OCI-LY1 (cell line): ENCODE measurements at regions not wholly inside any gene's neighbourhood (a gene's known extent, or its start where the extent isn't known, plus 50 kb on each side); places are given as distances from the start of the nearest gene placed in this dataset.

Experiments
- H2AFZ ChIP-seq: fragments of 200-600 bp; sonication (generic), shearing (Covaris generic); 2 replicates; pipeline ENCODE4 v1.6.0; 2014; ENCODE audit warnings: antibody characterized with exemption, mild to moderate bottlenecking, low read length
- H3F3A ChIP-seq: fragments of 200-600 bp; sonication (generic), shearing (Covaris generic); 2 replicates; pipeline ENCODE4 v1.6.0; 2014; ENCODE audit warnings: mild to moderate bottlenecking, antibody characterized with exemption, low read length, moderate library complexity; ENCODE audit not compliant: insufficient read depth
- H3K27ac ChIP-seq: fragments of 200-600 bp; sonication (generic); 2 replicates; pipeline ENCODE4 v1.5.1; 2014; ENCODE audit warnings: low read length, mixed run types, mild to moderate bottlenecking, low read depth; ENCODE audit not compliant: poor library complexity, severe bottlenecking
- H3K27me3 ChIP-seq: fragments of 200-600 bp; sonication (generic); 2 replicates; pipeline ENCODE4 v1.6.0; 2014; ENCODE audit warnings: antibody characterized with exemption, mild to moderate bottlenecking, low read length, moderate library complexity; ENCODE audit not compliant: insufficient read depth
- H3K36me3 ChIP-seq: fragments of 200-600 bp; sonication (generic); 2 replicates; pipeline ENCODE4 v1.6.1; 2014; ENCODE audit warnings: mild to moderate bottlenecking, antibody characterized with exemption, low read length, moderate library complexity, mixed read lengths; ENCODE audit not compliant: insufficient read depth
- H3K4me1 ChIP-seq: fragments of 200-600 bp; sonication (generic); 2 replicates; pipeline ENCODE4 v1.5.1; 2014; ENCODE audit warnings: mild to moderate bottlenecking, low read length, moderate library complexity; ENCODE audit not compliant: insufficient read depth, severe bottlenecking
- H3K4me2 ChIP-seq: fragments of 200-600 bp; sonication (generic), shearing (Covaris generic); 2 replicates; pipeline ENCODE4 v1.6.1; 2014; ENCODE audit warnings: low read length
- H3K4me3 ChIP-seq: fragments of 200-600 bp; sonication (generic); 2 replicates; pipeline ENCODE4 v1.5.1; 2014; ENCODE audit warnings: low read length, low read depth, mild to moderate bottlenecking, mixed read lengths; ENCODE audit not compliant: poor library complexity, severe bottlenecking
- H3K79me2 ChIP-seq: fragments of 200-600 bp; shearing (Covaris generic); 2 replicates; pipeline ENCODE4 v1.6.1; 2016; ENCODE audit warnings: mixed run types, low read length, mixed read lengths; ENCODE audit not compliant: insufficient read depth
- H3K9ac ChIP-seq: fragments of 200-600 bp; sonication (generic), shearing (Covaris generic); 2 replicates; pipeline ENCODE4 v1.6.1; 2014; ENCODE audit warnings: mild to moderate bottlenecking, low read length, mixed read lengths
- H3K9me2 ChIP-seq: fragments of 200-600 bp; sonication (generic), shearing (Covaris generic); 2 replicates; pipeline ENCODE4 v1.6.1; 2014; ENCODE audit warnings: low read depth, mild to moderate bottlenecking, low read length, mixed read lengths
- H3K9me3 ChIP-seq: fragments of 200-600 bp; shearing (Covaris generic); 2 replicates; pipeline ENCODE4 v1.6.1; 2014; ENCODE audit warnings: low read length, mixed read lengths
- H4K20me1 ChIP-seq: fragments of 200-600 bp; sonication (generic), shearing (Covaris generic); 2 replicates; pipeline ENCODE4 v1.6.0; 2016; ENCODE audit warnings: mild to moderate bottlenecking, low read length; ENCODE audit not compliant: insufficient read depth
- EZH2 ChIP-seq: fragments of 200-600 bp; sonication (generic), shearing (Covaris generic); IDR thresholded peaks from 2 replicates; pipeline ENCODE4 v1.8.0; 2017; ENCODE audit warnings: borderline replicate concordance, mixed run types, mild to moderate bottlenecking, antibody characterized with exemption, low read length, moderate library complexity, mixed read lengths
- TF ChIP-seq, protein P1 (sequence below): fragments of 200-600 bp; sonication (generic), shearing (Covaris generic); IDR thresholded peaks from 2 replicates; pipeline ENCODE4 v1.5.1; 2017; ENCODE audit warnings: mild to moderate bottlenecking, antibody characterized with exemption, low read length, moderate library complexity, mixed read lengths

DNA sequence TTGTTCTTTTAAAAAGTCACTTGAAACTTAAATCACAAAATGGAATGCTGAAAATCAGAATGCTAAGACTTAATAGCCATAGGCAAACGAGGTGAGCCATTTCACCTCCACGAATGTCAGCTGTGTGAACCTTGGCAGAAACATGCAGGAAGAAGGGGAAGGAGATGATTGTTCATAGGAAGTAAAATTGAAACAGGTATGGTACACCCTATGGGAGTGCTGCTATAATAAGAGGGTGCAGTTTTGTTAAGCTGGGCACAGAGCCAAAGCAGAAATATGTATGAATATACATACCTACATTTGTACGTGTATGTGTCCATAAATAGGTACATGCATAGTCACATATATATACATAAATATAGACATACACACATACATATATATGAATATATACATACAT, 51.0 kb upstream of the SPINK5 start:
- no peak for TF ChIP-seq EZH2
- TF ChIP-seq, protein P1, sequence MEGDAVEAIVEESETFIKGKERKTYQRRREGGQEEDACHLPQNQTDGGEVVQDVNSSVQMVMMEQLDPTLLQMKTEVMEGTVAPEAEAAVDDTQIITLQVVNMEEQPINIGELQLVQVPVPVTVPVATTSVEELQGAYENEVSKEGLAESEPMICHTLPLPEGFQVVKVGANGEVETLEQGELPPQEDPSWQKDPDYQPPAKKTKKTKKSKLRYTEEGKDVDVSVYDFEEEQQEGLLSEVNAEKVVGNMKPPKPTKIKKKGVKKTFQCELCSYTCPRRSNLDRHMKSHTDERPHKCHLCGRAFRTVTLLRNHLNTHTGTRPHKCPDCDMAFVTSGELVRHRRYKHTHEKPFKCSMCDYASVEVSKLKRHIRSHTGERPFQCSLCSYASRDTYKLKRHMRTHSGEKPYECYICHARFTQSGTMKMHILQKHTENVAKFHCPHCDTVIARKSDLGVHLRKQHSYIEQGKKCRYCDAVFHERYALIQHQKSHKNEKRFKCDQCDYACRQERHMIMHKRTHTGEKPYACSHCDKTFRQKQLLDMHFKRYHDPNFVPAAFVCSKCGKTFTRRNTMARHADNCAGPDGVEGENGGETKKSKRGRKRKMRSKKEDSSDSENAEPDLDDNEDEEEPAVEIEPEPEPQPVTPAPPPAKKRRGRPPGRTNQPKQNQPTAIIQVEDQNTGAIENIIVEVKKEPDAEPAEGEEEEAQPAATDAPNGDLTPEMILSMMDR, result no peak
- H3K36me3 ChIP-seq, result no peaks in the 10 kb centered on the region
- H2AFZ ChIP-seq, result no peak overlapping the region
- no peaks in the 10 kb centered on the region for H4K20me1 ChIP-seq
- no peaks in the 10 kb centered on the region for H3K79me2 ChIP-seq
- H3K9me3 ChIP-seq, result no peaks in the 10 kb centered on the region
- no peaks in the 10 kb centered on the region for H3K4me1 ChIP-seq
- no peak overlapping the region for H3K27ac ChIP-seq
- no peak overlapping the region for H3K9ac ChIP-seq
- H3F3A ChIP-seq, result no peaks in the 10 kb centered on the region
- H3K4me3 ChIP-seq, result no peak overlapping the region
- no peak overlapping the region for H3K4me2 ChIP-seq
- H3K27me3 ChIP-seq, result no peaks in the 10 kb centered on the region
- no peaks in the 10 kb centered on the region for H3K9me2 ChIP-seq

DNA sequence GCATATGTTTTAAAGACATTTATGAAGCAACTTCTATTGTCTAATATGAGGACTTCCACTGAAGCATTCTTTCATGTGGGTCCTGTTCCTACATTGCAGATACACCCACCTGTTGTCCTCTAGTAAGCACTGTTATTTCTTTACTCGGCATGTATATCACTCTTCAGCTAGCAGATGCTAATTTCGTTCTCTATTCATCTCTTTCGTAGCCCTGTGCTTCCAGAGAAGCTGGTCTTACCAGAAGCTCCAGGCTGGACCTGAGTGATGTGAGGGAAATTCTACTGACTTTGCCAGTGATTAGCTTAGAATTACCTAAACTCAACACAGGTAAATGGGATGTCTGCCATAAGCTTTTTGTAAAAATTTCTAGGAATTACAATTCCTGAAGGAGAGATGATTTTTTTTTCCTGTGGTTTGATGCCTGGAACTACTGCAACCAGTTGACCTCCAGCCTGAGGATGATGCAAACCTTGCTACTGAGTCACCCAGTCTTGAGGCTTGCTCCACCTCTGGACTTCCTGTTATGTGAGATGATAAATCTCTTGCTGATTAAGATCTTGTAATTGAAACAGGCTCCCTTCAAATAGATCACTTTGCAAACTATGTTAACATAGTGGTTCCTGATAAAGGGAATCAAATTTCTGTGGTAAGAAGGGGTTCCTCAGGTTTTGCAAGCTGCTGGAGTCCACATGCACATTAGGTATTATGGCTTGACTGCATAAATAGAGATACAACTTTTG, 52.2 kb upstream of the SPINK5 start:
- no peaks in the 10 kb centered on the region for H3K9me3 ChIP-seq
- H3K4me3 ChIP-seq, result no peak overlapping the region
- H3K9me2 ChIP-seq, result no peaks in the 10 kb centered on the region
- H3K4me1 ChIP-seq, result no peaks in the 10 kb centered on the region
- no peaks in the 10 kb centered on the region for H3K27me3 ChIP-seq
- no peak for TF ChIP-seq EZH2
- H3K79me2 ChIP-seq, result no peaks in the 10 kb centered on the region
- H3K9ac ChIP-seq, result no peak overlapping the region
- no peak overlapping the region for H3K4me2 ChIP-seq
- H4K20me1 ChIP-seq, result no peaks in the 10 kb centered on the region
- no peaks in the 10 kb centered on the region for H3F3A ChIP-seq
- H2AFZ ChIP-seq, result no peak overlapping the region
- no peak overlapping the region for H3K27ac ChIP-seq
- no peaks in the 10 kb centered on the region for H3K36me3 ChIP-seq

DNA sequence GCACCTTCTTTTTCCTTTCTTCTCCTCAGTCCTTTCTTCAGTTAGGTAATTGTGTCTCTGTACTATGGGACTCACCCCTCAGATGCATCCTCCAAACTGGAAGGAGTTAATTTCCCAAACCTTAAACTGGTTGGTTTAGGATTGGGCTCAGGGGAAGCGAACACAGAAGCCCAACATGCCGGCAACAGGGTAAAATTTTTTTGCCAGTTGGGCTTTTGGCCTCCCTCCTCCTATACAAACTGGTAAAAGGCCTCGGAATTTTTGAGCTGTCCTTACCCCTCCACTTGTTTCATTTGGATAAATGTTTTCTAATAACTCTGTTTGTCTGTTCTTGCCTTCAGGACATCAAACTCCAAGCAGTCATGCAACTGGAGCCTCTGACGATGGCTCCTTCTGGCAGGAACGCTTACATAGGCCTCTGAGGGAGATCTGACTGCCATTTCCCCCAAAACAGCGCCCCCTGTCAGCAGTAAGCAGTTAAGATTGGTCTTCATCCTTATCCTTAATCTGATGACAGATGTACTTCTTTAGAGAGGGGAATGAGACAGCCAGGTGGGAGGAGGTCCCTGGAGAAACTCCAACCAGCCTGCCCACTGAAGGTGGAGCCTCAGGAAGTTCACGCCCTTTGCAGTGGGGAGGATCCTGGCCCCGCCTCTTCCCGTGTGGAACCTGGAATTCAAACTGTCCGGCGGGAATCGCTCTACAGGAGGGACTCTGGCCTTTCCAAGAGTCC, 57.8 kb upstream of the SPINK5 start:
- H3K27ac ChIP-seq, result no peak overlapping the region

More for the DNA sequence above, 57.8 kb upstream of the SPINK5 start:
- Histone ChIP-seq H3K36me3 (no peaks in the 10 kb centered on the region), H3K9me2 (no peaks in the 10 kb centered on the region), H3K27me3 (no peaks in the 10 kb centered on the region), H4K20me1 (no peaks in the 10 kb centered on the region), H3K9ac (no peak overlapping the region), H3K4me1 (no peaks in the 10 kb centered on the region), H3K9me3 (no peaks in the 10 kb centered on the region), H3K4me2 (no peak overlapping the region), H3K4me3 (no peak overlapping the region), H3F3A (no peaks in the 10 kb centered on the region), H2AFZ (no peak overlapping the region), H3K79me2 (no peaks in the 10 kb centered on the region)
- TF ChIP-seq EZH2, result no peak
- TF ChIP-seq, protein P1, result peak; percentile 61
